OCI-LY1 (cell line): ENCODE measurements at regions not wholly inside any gene's neighbourhood (a gene's known extent, or its start where the extent isn't known, plus 50 kb on each side); places are given as distances from the start of the nearest gene placed in this dataset.

ENCODE experiments used
- CTCF ChIP-seq: fragments of 200-600 bp; sonication (generic), shearing (Covaris generic); IDR thresholded peaks from 2 replicates; pipeline ENCODE4 v1.5.1; 2017; ENCODE audit warnings: mild to moderate bottlenecking, antibody characterized with exemption, low read length, moderate library complexity, mixed read lengths
- EZH2 ChIP-seq: fragments of 200-600 bp; sonication (generic), shearing (Covaris generic); IDR thresholded peaks from 2 replicates; pipeline ENCODE4 v1.8.0; 2017; ENCODE audit warnings: borderline replicate concordance, mixed run types, mild to moderate bottlenecking, antibody characterized with exemption, low read length, moderate library complexity, mixed read lengths

- TF ChIP-seq CTCF (no peak), EZH2 (no peak)
Observed at GRCh38 chr10:44049301-44050015, 335.4 kb downstream of the CXCL12 start.
